A549 (cell line): ENCODE measurements at regions not wholly inside any gene's neighbourhood (a gene's known extent, or its start where the extent isn't known, plus 50 kb on each side); places are given as distances from the start of the nearest gene placed in this dataset.

Source experiments
- ATAC-seq, 2 experiments: fragments of 200-7000 bp in 1 of 2; fragments of >200 bp in 1 of 2; cut with Nextera tagmentation in 1 of 2; cut with Tn5 transposase in 1 of 2; 3 replicates each; pipeline versions ENCODE4 v1.8.0 to v1.9.1; 2018 to 2020; ENCODE audit warnings: mild to moderate bottlenecking in 1 of 2, moderate library complexity in 1 of 2
- CTCF ChIA-PET: fragments of 300-600 bp; sonication (Branson Sonifier 250); formaldehyde crosslinking; extraction: SDS; loops from one replicate; lab custom pipeline; 2021; ENCODE audit warnings: antibody characterized with exemption, inconsistent platforms; lab: Yijun Ruan, JAX
- POLR2A ChIA-PET: fragments of 350-600 bp; formaldehyde crosslinking; extraction: SDS; loops from one replicate; lab custom pipeline; 2021; ENCODE audit warnings: antibody characterized with exemption, inconsistent platforms; lab: Yijun Ruan, JAX
- DNase-seq, 2 experiments: peaks; one replicate each; pipeline versions ENCODE4 v3.0.0 to v3.0.0-alpha.2; 2011 to 2016; ENCODE audit warnings: low read depth in 1 of 2, low spot score in 1 of 2
- FAIRE-seq: peaks from 2 replicates; lab custom pipeline; 2011; peaks lifted over from hg19 to GRCh38; lab: Jason Lieb, UNC
- H3K27ac ChIP-seq, 2 experiments: fragments of >200 bp; sonication (Bioruptor Twin); formaldehyde crosslinking; 3 replicates each; pipeline ENCODE4 v1.5.1; 2016 to 2017
- H3K4me1 ChIP-seq: fragments of >200 bp; sonication (Bioruptor Twin); formaldehyde crosslinking; 3 replicates; pipeline ENCODE4 v1.6.1; 2016
- H3K4me2 ChIP-seq: fragments of >200 bp; sonication (Bioruptor Twin); formaldehyde crosslinking; 3 replicates; pipeline ENCODE4 v1.6.1; 2016
- H3K4me3 ChIP-seq: fragments of >200 bp; sonication (Bioruptor Twin); formaldehyde crosslinking; 3 replicates; pipeline ENCODE4 v1.5.1; 2016
- H3K9me3 ChIP-seq: fragments of >200 bp; sonication (Bioruptor Twin); formaldehyde crosslinking; 3 replicates; pipeline ENCODE4 v1.6.1; 2016
- BHLHE40 ChIP-seq: IDR thresholded peaks from 2 replicates; pipeline ENCODE4 v1.6.1; 2012; ENCODE audit warnings: low read depth, low read length, inconsistent platforms
- CBX8 ChIP-seq: fragments of 200-600 bp; sonication (generic); IDR thresholded peaks from 2 replicates; pipeline ENCODE4 v1.6.1; 2016
- CHD2 ChIP-seq: fragments of 150-350 bp; IDR thresholded peaks from 2 replicates; pipeline ENCODE4 v1.6.1; 2014; ENCODE audit warnings: low read length; ENCODE audit not compliant: partially characterized antibody
- FOSL2 ChIP-seq, 2 experiments: fragments of 450-650 bp in 1 of 2; fragments of >200 bp in 1 of 2; sonication (Bioruptor Twin) in 1 of 2; formaldehyde crosslinking; IDR thresholded peaks; 2 replicates each; pipeline versions ENCODE4 v1.5.0 to v1.6.1; 2016 to 2020; ENCODE audit warnings: mild to moderate bottlenecking in 1 of 2, moderate library complexity in 1 of 2
- HOXA7 ChIP-seq: fragments of 250-450 bp; sonication (Bioruptor Pico); IDR thresholded peaks from 2 replicates; pipeline ENCODE4 v1.5.0; 2020; ENCODE audit warnings: mild to moderate bottlenecking, moderate library complexity
- NR3C1 ChIP-seq: fragments of >200 bp; sonication (Bioruptor Twin); formaldehyde crosslinking; IDR thresholded peaks from 3 replicates; pipeline ENCODE4 v1.6.1; 2017
- RARB ChIP-seq: fragments of 250-450 bp; sonication (Bioruptor Pico); IDR thresholded peaks from 2 replicates; pipeline ENCODE4 v1.8.0; 2021; ENCODE audit warnings: mild to moderate bottlenecking, moderate library complexity
- RFX5 ChIP-seq: fragments of 450-650 bp; IDR thresholded peaks from 2 replicates; pipeline ENCODE4 v1.7.1; 2014; ENCODE audit warnings: antibody characterized with exemption, mild to moderate bottlenecking, moderate library complexity
- ZC3H11A ChIP-seq: fragments of 450-650 bp; IDR thresholded peaks from 2 replicates; pipeline ENCODE4 v1.6.1; 2014; ENCODE audit warnings: antibody characterized with exemption, mild to moderate bottlenecking
- WGBS: methylation state at CpG from one replicate; pipeline ENCODE4 v1.1.6; 2017; ENCODE audit errors: missing lambda C conversion rate; 5-methylcytosine and 5-hydroxymethylcytosine counted together
- TF ChIP-seq, protein P1 (sequence below): IDR thresholded peaks from 2 replicates; pipeline ENCODE4 v1.6.1; 2012; ENCODE audit warnings: low read depth, borderline replicate concordance
- TF ChIP-seq, protein P2 (sequence below): fragments of >200 bp; sonication (Bioruptor Twin); formaldehyde crosslinking; IDR thresholded peaks from 3 replicates; pipeline ENCODE4 v1.6.1; 2016
- TF ChIP-seq, protein P3 (sequence below): IDR thresholded peaks from 2 replicates; pipeline ENCODE4 v1.6.1; 2012
- TF ChIP-seq, protein P4 (sequence below): IDR thresholded peaks from 2 replicates; pipeline ENCODE4 v1.6.1; 2012
- TF ChIP-seq, protein P5 (sequence below): fragments of 250-450 bp; sonication (Bioruptor Pico); IDR thresholded peaks from 2 replicates; pipeline ENCODE4 v1.5.0; 2021; ENCODE audit warnings: mild to moderate bottlenecking, moderate library complexity, borderline replicate concordance
- TF ChIP-seq, protein P6 (sequence below): fragments of 150-350 bp; IDR thresholded peaks from 2 replicates; pipeline ENCODE4 v1.6.1; 2014; ENCODE audit warnings: low read depth, mild to moderate bottlenecking, low read length

DNA sequence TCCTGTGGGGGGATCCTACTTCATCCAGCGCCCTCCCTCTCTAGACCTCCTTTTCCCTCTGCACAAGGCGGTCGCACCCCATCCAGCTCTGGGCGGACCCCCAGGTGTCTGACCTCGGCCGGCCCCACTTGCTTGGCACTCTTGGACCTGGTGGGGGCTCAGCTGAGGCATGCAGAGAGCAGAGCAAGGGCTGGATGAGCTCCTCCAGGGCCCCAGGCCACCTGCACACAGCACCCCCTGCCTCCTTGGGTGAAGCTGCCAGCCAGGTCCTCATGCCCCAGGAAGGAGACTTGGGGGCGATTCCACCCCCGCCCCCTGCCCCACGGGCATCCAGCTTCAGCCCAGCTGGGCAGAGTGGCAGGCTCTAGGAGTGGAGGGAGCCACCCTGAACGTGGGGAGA lies 159.4 kb upstream of the GSE1 start (continued):
- TF ChIP-seq, protein P1, sequence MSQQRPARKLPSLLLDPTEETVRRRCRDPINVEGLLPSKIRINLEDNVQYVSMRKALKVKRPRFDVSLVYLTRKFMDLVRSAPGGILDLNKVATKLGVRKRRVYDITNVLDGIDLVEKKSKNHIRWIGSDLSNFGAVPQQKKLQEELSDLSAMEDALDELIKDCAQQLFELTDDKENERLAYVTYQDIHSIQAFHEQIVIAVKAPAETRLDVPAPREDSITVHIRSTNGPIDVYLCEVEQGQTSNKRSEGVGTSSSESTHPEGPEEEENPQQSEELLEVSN, result no peak
- TF ChIP-seq ZC3H11A, result no peak

DNA sequence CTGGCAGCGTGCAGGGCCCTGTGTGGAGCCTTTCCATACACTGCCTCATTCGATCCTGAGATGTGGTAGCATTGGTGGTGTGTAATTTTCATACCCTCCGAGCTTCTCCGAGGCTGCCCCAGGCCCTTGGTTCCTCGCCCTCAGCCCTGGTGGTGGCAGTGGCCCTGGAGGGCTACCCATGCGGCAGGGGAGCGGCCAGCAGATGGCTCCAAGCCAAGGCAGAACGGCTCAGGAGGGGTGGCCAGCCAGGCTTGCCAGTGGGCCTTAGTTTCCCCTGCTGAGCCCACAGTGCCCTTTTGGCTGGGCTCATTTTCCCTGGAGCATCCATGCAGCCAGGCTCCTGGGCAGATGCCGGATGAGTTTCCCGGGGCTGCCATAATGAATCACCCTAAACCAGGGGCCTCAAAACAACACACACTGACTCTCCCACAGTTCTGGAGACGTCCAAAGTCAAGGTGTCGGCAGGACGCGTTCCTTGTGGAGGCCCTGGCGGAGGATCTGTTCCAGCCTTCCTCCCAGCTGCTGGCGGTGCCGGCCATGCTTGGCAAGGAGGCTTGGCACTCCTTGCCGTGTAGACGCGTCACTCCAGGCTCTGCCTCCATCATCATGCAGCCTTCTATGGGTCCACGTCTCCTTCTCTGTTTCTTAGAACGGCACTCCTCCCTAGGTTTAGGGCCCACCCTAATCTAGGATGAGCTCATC lies 158.8 kb upstream of the GSE1 start:
- CTCF ChIA-PET, result interaction anchor here (1.0 to 5.4 kb wide), 7 partner anchors 8 to 114 kb away, joined by 3 to 26 read pairs (median 4); no protein-coding TSS in a partner anchor
- peaks cover 7% of the 10 kb centered on the region for H3K4me1 ChIP-seq
- H3K4me2 ChIP-seq, result no peak overlapping the region
- WGBS, result 80% methylated on average over 19 of the region's 22 CpGs
- TF ChIP-seq, protein P2, sequence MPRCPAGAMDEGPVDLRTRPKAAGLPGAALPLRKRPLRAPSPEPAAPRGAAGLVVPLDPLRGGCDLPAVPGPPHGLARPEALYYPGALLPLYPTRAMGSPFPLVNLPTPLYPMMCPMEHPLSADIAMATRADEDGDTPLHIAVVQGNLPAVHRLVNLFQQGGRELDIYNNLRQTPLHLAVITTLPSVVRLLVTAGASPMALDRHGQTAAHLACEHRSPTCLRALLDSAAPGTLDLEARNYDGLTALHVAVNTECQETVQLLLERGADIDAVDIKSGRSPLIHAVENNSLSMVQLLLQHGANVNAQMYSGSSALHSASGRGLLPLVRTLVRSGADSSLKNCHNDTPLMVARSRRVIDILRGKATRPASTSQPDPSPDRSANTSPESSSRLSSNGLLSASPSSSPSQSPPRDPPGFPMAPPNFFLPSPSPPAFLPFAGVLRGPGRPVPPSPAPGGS, result no peak
- TF ChIP-seq CBX8 (no peak), NR3C1 (no peak), RARB (CRISPR knock-in tag) (no peak), FOSL2 (IDR thresholded peaks at IDR 0.05) (no peak), FOSL2 (CRISPR knock-in tag; IDR thresholded peaks at IDR 0.05) (no peak), HOXA7 (CRISPR knock-in tag) (no peak), BHLHE40 (no peak), RFX5 (no peak), CHD2 (no peak)
- TF ChIP-seq, protein P3, sequence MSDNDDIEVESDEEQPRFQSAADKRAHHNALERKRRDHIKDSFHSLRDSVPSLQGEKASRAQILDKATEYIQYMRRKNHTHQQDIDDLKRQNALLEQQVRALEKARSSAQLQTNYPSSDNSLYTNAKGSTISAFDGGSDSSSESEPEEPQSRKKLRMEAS, result no peak
- TF ChIP-seq, protein P4, sequence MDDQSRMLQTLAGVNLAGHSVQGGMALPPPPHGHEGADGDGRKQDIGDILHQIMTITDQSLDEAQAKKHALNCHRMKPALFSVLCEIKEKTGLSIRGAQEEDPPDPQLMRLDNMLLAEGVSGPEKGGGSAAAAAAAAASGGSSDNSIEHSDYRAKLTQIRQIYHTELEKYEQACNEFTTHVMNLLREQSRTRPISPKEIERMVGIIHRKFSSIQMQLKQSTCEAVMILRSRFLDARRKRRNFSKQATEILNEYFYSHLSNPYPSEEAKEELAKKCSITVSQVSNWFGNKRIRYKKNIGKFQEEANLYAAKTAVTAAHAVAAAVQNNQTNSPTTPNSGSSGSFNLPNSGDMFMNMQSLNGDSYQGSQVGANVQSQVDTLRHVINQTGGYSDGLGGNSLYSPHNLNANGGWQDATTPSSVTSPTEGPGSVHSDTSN, result no peak
- TF ChIP-seq, protein P5, sequence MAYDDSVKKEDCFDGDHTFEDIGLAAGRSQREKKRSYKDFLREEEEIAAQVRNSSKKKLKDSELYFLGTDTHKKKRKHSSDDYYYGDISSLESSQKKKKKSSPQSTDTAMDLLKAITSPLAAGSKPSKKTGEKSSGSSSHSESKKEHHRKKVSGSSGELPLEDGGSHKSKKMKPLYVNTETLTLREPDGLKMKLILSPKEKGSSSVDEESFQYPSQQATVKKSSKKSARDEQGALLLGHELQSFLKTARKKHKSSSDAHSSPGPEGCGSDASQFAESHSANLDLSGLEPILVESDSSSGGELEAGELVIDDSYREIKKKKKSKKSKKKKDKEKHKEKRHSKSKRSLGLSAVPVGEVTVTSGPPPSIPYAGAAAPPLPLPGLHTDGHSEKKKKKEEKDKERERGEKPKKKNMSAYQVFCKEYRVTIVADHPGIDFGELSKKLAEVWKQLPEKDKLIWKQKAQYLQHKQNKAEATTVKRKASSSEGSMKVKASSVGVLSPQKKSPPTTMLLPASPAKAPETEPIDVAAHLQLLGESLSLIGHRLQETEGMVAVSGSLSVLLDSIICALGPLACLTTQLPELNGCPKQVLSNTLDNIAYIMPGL (CRISPR knock-in tag), result no peak
- TF ChIP-seq, all 56 proteins: peak for 0
- no peak overlapping the region for H3K27ac ChIP-seq
- FAIRE-seq, result no peak
- POLR2A ChIA-PET, result no interaction called here
- no peak overlapping the region for H3K4me3 ChIP-seq
- no peaks in the 10 kb centered on the region for H3K9me3 ChIP-seq
- no peak for ATAC-seq
- no peak for DNase-seq

DNA sequence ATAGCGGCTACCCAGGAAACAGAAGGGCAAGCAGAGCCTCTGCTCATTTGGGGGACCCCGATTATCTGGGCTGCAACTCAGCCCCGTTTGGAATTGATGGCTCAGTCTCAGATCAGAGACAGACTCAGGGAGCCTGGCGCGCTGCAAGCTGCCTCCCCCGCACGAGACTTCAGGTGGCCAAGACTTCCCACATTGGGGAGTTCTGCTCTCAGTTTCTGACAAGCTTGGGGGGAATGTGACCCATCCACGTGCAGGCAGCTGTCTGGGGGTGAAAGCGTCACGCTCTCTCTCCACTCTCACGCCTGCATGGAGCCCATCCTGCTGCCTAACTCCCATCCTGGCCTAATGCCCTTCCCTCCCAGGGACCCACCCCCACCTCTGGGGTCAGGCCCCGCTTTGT lies 157.6 kb upstream of the GSE1 start:
- peaks cover 12% of the 10 kb centered on the region for H3K4me1 ChIP-seq
- ChIA-PET CTCF (interaction anchor here (0.9 to 5.4 kb wide), 12 partner anchors 9 to 180 kb away, joined by 3 to 26 read pairs (median 4); no protein-coding TSS in a partner anchor), POLR2A (no interaction called here)
- DNase-seq (no peak), ATAC-seq (no peak), FAIRE-seq (no peak)
- 71% methylated on average over 11 of the region's 12 CpGs for WGBS
- H3K4me2 ChIP-seq, result no peak overlapping the region
- 0 out of 6 replicates have a peak overlapping the region, but pooled peaks of 1 of the 2 experiments have one; percentile 2 for H3K27ac ChIP-seq
- no peaks in the 10 kb centered on the region for H3K9me3 ChIP-seq
- TF ChIP-seq, protein P6, sequence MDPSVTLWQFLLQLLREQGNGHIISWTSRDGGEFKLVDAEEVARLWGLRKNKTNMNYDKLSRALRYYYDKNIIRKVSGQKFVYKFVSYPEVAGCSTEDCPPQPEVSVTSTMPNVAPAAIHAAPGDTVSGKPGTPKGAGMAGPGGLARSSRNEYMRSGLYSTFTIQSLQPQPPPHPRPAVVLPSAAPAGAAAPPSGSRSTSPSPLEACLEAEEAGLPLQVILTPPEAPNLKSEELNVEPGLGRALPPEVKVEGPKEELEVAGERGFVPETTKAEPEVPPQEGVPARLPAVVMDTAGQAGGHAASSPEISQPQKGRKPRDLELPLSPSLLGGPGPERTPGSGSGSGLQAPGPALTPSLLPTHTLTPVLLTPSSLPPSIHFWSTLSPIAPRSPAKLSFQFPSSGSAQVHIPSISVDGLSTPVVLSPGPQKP, result no peak
- no peak overlapping the region for H3K4me3 ChIP-seq
